PC-3 (cell line): ENCODE measurements at regions not wholly inside any gene's neighbourhood (a gene's known extent, or its start where the extent isn't known, plus 50 kb on each side); places are given as distances from the start of the nearest gene placed in this dataset.

ENCODE experiments used
- ATAC-seq: fragments of 200-7000 bp; cut with Tn5 transposase; 2 replicates; pipeline ENCODE4 v1.9.1; 2020; ENCODE audit warnings: mild to moderate bottlenecking, moderate library complexity
- BruUV-seq: library from RNA; stranded (reverse); fragments of 400-500 nt; replicated peaks from 2 replicates; lab custom pipeline; 2021; lab: Mats Ljungman, UMichigan
- CTCF ChIA-PET: fragments of 300-600 bp; sonication (Branson Sonifier 250); formaldehyde crosslinking; loops from one replicate; lab custom pipeline; 2022; ENCODE audit warnings: antibody characterized with exemption; lab: Charles Lee
- POLR2A ChIA-PET: fragments of 300-600 bp; sonication (Branson Sonifier 250); formaldehyde crosslinking; loops from one replicate; lab custom pipeline; 2022; ENCODE audit warnings: antibody characterized with exemption; ENCODE audit not compliant: unreplicated experiment; lab: Charles Lee
- DNase-seq: peaks from one replicate; pipeline ENCODE4 v3.0.0-alpha.2; 2015
- H2AFZ ChIP-seq: fragments of 300-600 bp; sonication (generic); 2 replicates; pipeline ENCODE4 v1.6.0; 2016; ENCODE audit warnings: antibody characterized with exemption, low read length
- H3F3A ChIP-seq: fragments of 300-600 bp; sonication (generic); one replicate; pipeline ENCODE4 v1.6.0; 2017; ENCODE audit warnings: antibody characterized with exemption, low read length, control low read depth, mild to moderate bottlenecking; ENCODE audit not compliant: unreplicated experiment
- H3K27ac ChIP-seq: fragments of 300-600 bp; sonication (generic); 2 replicates; pipeline ENCODE4 v1.5.1; 2016; ENCODE audit warnings: mild to moderate bottlenecking, low read length
- H3K27me3 ChIP-seq: fragments of 300-600 bp; sonication (generic); 2 replicates; pipeline ENCODE4 v1.6.1; 2016; ENCODE audit warnings: low read length, mixed read lengths
- H3K36me3 ChIP-seq: fragments of 300-600 bp; sonication (generic); 2 replicates; pipeline ENCODE4 v1.6.1; 2016; ENCODE audit warnings: low read depth, mixed run types, low read length, mixed read lengths
- H3K4me1 ChIP-seq: fragments of 300-600 bp; sonication (generic); 2 replicates; pipeline ENCODE4 v1.5.1; 2016; ENCODE audit warnings: low read length; ENCODE audit not compliant: insufficient read depth
- H3K4me2 ChIP-seq: fragments of 300-600 bp; sonication (generic); 2 replicates; pipeline ENCODE4 v1.6.0; 2016; ENCODE audit warnings: low read length
- H3K4me3 ChIP-seq: fragments of 300-600 bp; sonication (generic); 2 replicates; pipeline ENCODE4 v1.5.1; 2016; ENCODE audit warnings: mild to moderate bottlenecking, low read length, mixed read lengths
- H3K79me2 ChIP-seq: fragments of 300-600 bp; sonication (generic); 2 replicates; pipeline ENCODE4 v1.6.1; 2017; ENCODE audit warnings: low read length, mixed read lengths
- H3K9ac ChIP-seq: fragments of 300-600 bp; sonication (generic); 2 replicates; pipeline ENCODE4 v1.6.0; 2016; ENCODE audit warnings: mild to moderate bottlenecking, low read length
- H3K9me2 ChIP-seq: fragments of 300-600 bp; sonication (generic); replicated peaks from 2 replicates; pipeline ENCODE4 v1.6.1; 2016; ENCODE audit warnings: mixed run types, low read length, mixed read lengths
- H3K9me3 ChIP-seq: fragments of 300-600 bp; sonication (generic); 2 replicates; pipeline ENCODE4 v1.6.1; 2016; ENCODE audit warnings: low read length, mixed read lengths
- H4K20me1 ChIP-seq: fragments of 300-600 bp; sonication (generic); 2 replicates; pipeline ENCODE4 v1.6.1; 2016; ENCODE audit warnings: low read length, mixed read lengths
- CTCF ChIP-seq: fragments of 300-600 bp; sonication (generic); conservative IDR thresholded peaks from 2 replicates; pipeline ENCODE4 v1.5.1; 2017; ENCODE audit warnings: antibody characterized with exemption, low read depth, mild to moderate bottlenecking, low read length
- EZH2 ChIP-seq: fragments of 300-600 bp; sonication (generic); IDR thresholded peaks from one replicate; pipeline ENCODE4 v1.6.1; 2017; ENCODE audit warnings: antibody characterized with exemption, mild to moderate bottlenecking, low read length; ENCODE audit not compliant: unreplicated experiment
- EZH2phosphoT487 ChIP-seq: fragments of 300-600 bp; sonication (generic); IDR thresholded peaks from 2 replicates; pipeline ENCODE4 v1.6.1; 2018; ENCODE audit warnings: mild to moderate bottlenecking, antibody characterized with exemption, low read length, borderline replicate concordance
- intact Hi-C: fragments of 100-400 bp; cut with micrococcal nuclease; formaldehyde crosslinking; loops from 2 replicates; pipeline ENCODE4 v1.9.0; 2023

- H3K27me3 ChIP-seq = no peaks in the 10 kb centered on the region
- ChIA-PET CTCF (no interaction called here), POLR2A (no interaction called here)
- intact Hi-C loops = no loop called here
- no peak for DNase-seq
- no peaks in the 10 kb centered on the region for H3K36me3 ChIP-seq
- H3K9me3 ChIP-seq = no peaks in the 10 kb centered on the region
- no peaks in the 10 kb centered on the region for H3K9me2 ChIP-seq
- ATAC-seq = no peak
- no peaks in the 10 kb centered on the region for H3K79me2 ChIP-seq
- H3K4me3 ChIP-seq = no peak overlapping the region
- no TSS peak for BruUV-seq
- H3K4me1 ChIP-seq = no peaks in the 10 kb centered on the region
- H3K4me2 ChIP-seq = no peak overlapping the region
- TF ChIP-seq CTCF = no peak
- TF ChIP-seq EZH2phosphoT487 = no peak
- no peak for TF ChIP-seq EZH2
- H2AFZ ChIP-seq = no peak overlapping the region
- no peak overlapping the region for H3K27ac ChIP-seq
- H4K20me1 ChIP-seq = no peaks in the 10 kb centered on the region
- H3F3A ChIP-seq = no peaks in the 10 kb centered on the region
- no peak overlapping the region for H3K9ac ChIP-seq
These were observed 166.0 kb upstream of the GSE1 start for GRCh38 chr16:85446951-85447692.

GRCh38 chr16:85447693-85448313 is 165.3 kb upstream of the GSE1 start:
- no peaks in the 10 kb centered on the region for H3F3A ChIP-seq
- no peaks in the 10 kb centered on the region for H3K9me2 ChIP-seq
- ChIA-PET CTCF (no interaction called here), POLR2A (no interaction called here)
- no peak overlapping the region for H3K4me3 ChIP-seq
- intact Hi-C loops = no loop called here
- no peaks in the 10 kb centered on the region for H3K4me1 ChIP-seq
- no peak for TF ChIP-seq EZH2
- TF ChIP-seq CTCF = no peak
- no peak for TF ChIP-seq EZH2phosphoT487
- H3K9ac ChIP-seq = no peak overlapping the region
- H3K27me3 ChIP-seq = no peaks in the 10 kb centered on the region
- H2AFZ ChIP-seq = no peak overlapping the region
- H3K27ac ChIP-seq = no peak overlapping the region
- no TSS peak for BruUV-seq
- H3K36me3 ChIP-seq = no peaks in the 10 kb centered on the region
- H3K79me2 ChIP-seq = no peaks in the 10 kb centered on the region
- no peak for ATAC-seq
- no peaks in the 10 kb centered on the region for H4K20me1 ChIP-seq
- no peak for DNase-seq
- H3K4me2 ChIP-seq = no peak overlapping the region
- H3K9me3 ChIP-seq = no peaks in the 10 kb centered on the region

- no TSS peak for BruUV-seq
- Histone ChIP-seq H3F3A (no peaks in the 10 kb centered on the region), H3K27me3 (no peaks in the 10 kb centered on the region), H3K4me3 (no peak overlapping the region), H3K9ac (no peak overlapping the region), H3K9me3 (no peaks in the 10 kb centered on the region), H2AFZ (no peak overlapping the region), H3K27ac (no peak overlapping the region), H3K9me2 (no peaks in the 10 kb centered on the region), H3K4me2 (no peak overlapping the region), H3K4me1 (no peaks in the 10 kb centered on the region), H4K20me1 (no peaks in the 10 kb centered on the region), H3K36me3 (no peaks in the 10 kb centered on the region), H3K79me2 (no peaks in the 10 kb centered on the region)
- no peak for DNase-seq
- ChIA-PET POLR2A (no interaction called here), CTCF (no interaction called here)
- no peak for ATAC-seq
- TF ChIP-seq EZH2 (no peak), CTCF (no peak), EZH2phosphoT487 (no peak)
- intact Hi-C loops = no loop called here
These were observed 164.4 kb upstream of the GSE1 start for GRCh38 chr16:85448557-85449190.
